ENCODE measurements at regions not wholly inside any gene's neighbourhood (a gene's known extent, or its start where the extent isn't known, plus 50 kb on each side); places are given as distances from the start of the nearest gene placed in this dataset.

GRCh38 chr9:89996773-89997172, 392.0 kb downstream of the GADD45G start:
- H3K9me3 ChIP-seq, result no peaks in the 10 kb centered on the region
- intact Hi-C loops (cut with DNase I), result no loop called here
- TF ChIP-seq, protein P1, sequence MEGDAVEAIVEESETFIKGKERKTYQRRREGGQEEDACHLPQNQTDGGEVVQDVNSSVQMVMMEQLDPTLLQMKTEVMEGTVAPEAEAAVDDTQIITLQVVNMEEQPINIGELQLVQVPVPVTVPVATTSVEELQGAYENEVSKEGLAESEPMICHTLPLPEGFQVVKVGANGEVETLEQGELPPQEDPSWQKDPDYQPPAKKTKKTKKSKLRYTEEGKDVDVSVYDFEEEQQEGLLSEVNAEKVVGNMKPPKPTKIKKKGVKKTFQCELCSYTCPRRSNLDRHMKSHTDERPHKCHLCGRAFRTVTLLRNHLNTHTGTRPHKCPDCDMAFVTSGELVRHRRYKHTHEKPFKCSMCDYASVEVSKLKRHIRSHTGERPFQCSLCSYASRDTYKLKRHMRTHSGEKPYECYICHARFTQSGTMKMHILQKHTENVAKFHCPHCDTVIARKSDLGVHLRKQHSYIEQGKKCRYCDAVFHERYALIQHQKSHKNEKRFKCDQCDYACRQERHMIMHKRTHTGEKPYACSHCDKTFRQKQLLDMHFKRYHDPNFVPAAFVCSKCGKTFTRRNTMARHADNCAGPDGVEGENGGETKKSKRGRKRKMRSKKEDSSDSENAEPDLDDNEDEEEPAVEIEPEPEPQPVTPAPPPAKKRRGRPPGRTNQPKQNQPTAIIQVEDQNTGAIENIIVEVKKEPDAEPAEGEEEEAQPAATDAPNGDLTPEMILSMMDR (IDR thresholded peaks at IDR 0.05), result peak; percentile 24
- DNase-seq (no peak), ATAC-seq (no peak)
- H3K36me3 ChIP-seq, result no peaks in the 10 kb centered on the region
- no peak overlapping the region for H3K27ac ChIP-seq
- no peaks in the 10 kb centered on the region for H3K27me3 ChIP-seq (ENCODE audit: low read depth)
- H3K4me1 ChIP-seq, result peaks cover 62% of the 10 kb centered on the region
- H3K4me3 ChIP-seq, result no peak overlapping the region

- Histone ChIP-seq H3K36me3 (no peaks in the 10 kb centered on the region), H3K27me3 (ENCODE audit: low read depth) (no peaks in the 10 kb centered on the region), H3K27ac (peak overlapping the region; percentile 82), H3K9me3 (no peaks in the 10 kb centered on the region), H3K4me1 (peaks cover 62% of the 10 kb centered on the region), H3K4me3 (no peak overlapping the region)
- TF ChIP-seq, protein P1 (IDR thresholded peaks at IDR 0.05), result no peak
- DNase-seq (no peak), ATAC-seq (no peak)
- intact Hi-C loops (cut with DNase I), result no loop called here
Measured at GRCh38 chr9:89998633-89999032, 393.8 kb downstream of the GADD45G start.

DNA sequence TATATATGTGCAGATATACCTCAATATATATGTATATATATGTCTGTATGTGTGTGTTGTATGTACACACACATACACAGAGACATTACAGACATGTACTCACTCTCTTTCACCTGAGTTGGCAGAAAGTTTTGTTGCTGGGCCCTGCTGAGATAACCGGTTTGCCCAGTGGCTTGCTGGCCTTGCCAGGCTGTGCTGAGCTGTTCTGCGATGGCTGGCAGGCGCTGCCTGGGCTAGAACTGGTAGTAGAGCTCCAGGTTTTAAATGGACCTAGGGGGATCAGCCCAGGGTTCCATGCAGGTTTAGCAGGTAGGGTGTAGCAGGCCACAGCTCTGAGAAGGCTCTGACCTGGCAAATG, 394.3 kb downstream of the GADD45G start:
- no peaks in the 10 kb centered on the region for H3K36me3 ChIP-seq
- ATAC-seq (peak; percentile 83 to 88), DNase-seq (peak; percentile 83)
- no peaks in the 10 kb centered on the region for H3K9me3 ChIP-seq
- H3K27ac ChIP-seq, result peak overlapping the region; percentile 82
- H3K4me3 ChIP-seq, result no peak overlapping the region
- intact Hi-C loops (cut with DNase I), result no loop called here
- TF ChIP-seq, protein P1 (IDR thresholded peaks at IDR 0.05), result no peak
- H3K4me1 ChIP-seq, result peaks cover 57% of the 10 kb centered on the region
- no peaks in the 10 kb centered on the region for H3K27me3 ChIP-seq (ENCODE audit: low read depth)

GRCh38 chr9:89999534-90000370, 394.9 kb downstream of the GADD45G start:
- intact Hi-C loops (cut with DNase I), result no loop called here
- DNase-seq (peak; percentile 70), ATAC-seq (peak; percentile 92 to 95)
- H3K4me3 ChIP-seq, result peak overlapping the region; percentile 34
- H3K4me1 ChIP-seq, result peaks cover 51% of the 10 kb centered on the region
- no peaks in the 10 kb centered on the region for H3K27me3 ChIP-seq (ENCODE audit: low read depth)
- H3K36me3 ChIP-seq, result no peaks in the 10 kb centered on the region
- TF ChIP-seq, protein P1 (IDR thresholded peaks at IDR 0.05), result no peak
- H3K9me3 ChIP-seq, result no peaks in the 10 kb centered on the region
- peak overlapping the region; percentile 82 for H3K27ac ChIP-seq

DNA sequence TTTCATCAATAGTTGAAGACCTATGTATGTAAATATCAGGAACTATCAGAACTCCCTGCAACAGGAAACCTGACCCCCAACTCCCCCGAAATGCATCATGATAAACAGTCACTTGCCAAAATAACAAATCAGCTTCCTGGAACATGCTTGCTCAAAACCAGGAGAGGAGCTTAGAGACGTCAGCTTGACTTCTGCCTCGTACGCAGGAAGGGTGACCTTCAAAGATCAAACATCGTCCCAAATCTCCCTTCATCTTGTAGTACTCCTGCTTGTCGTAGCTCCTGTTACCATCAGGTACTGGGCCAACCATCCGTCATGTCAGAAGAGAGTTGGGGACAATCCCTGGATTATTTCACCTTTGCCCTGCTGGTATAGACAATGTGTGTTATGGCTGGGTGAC, 396.1 kb downstream of the GADD45G start:
- peaks cover 48% of the 10 kb centered on the region for H3K4me1 ChIP-seq
- H3K27ac ChIP-seq, result peak overlapping the region; percentile 82
- no peaks in the 10 kb centered on the region for H3K9me3 ChIP-seq
- TF ChIP-seq, protein P1 (IDR thresholded peaks at IDR 0.05), result no peak
- H3K27me3 ChIP-seq (ENCODE audit: low read depth), result no peaks in the 10 kb centered on the region
- no peak for ATAC-seq
- intact Hi-C loops (cut with DNase I), result no loop called here
- no peaks in the 10 kb centered on the region for H3K36me3 ChIP-seq
- no peak for DNase-seq
- H3K4me3 ChIP-seq, result no peak overlapping the region

Measured in lower lobe of right lung (tissue), 2 donors.